ENCODE measurements at regions not wholly inside any gene's neighbourhood (a gene's known extent, or its start where the extent isn't known, plus 50 kb on each side); places are given as distances from the start of the nearest gene placed in this dataset.

GRCh38 chr18:77486985-77487384 lies 237.3 kb downstream of the GALR1 start:
- TF ChIP-seq, protein P1, sequence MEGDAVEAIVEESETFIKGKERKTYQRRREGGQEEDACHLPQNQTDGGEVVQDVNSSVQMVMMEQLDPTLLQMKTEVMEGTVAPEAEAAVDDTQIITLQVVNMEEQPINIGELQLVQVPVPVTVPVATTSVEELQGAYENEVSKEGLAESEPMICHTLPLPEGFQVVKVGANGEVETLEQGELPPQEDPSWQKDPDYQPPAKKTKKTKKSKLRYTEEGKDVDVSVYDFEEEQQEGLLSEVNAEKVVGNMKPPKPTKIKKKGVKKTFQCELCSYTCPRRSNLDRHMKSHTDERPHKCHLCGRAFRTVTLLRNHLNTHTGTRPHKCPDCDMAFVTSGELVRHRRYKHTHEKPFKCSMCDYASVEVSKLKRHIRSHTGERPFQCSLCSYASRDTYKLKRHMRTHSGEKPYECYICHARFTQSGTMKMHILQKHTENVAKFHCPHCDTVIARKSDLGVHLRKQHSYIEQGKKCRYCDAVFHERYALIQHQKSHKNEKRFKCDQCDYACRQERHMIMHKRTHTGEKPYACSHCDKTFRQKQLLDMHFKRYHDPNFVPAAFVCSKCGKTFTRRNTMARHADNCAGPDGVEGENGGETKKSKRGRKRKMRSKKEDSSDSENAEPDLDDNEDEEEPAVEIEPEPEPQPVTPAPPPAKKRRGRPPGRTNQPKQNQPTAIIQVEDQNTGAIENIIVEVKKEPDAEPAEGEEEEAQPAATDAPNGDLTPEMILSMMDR (IDR thresholded peaks at IDR 0.05) = no peak
- TF ChIP-seq POLR2AphosphoS5 (IDR thresholded peaks at IDR 0.05) = no peak
- TF ChIP-seq POLR2A (IDR thresholded peaks at IDR 0.05) = no peak
